Activated gamma-delta T cell treated with Interleukin-2 at 50 U/mL for 16 hours (primary cell): ENCODE measurements at regions not wholly inside any gene's neighbourhood (a gene's known extent, or its start where the extent isn't known, plus 50 kb on each side); places are given as distances from the start of the nearest gene placed in this dataset.

ENCODE experiments used
- DNase-seq: peaks from one replicate; pipeline ENCODE4 v3.0.0-alpha.2; 2020

GRCh38 chr15:95470997-95471689 lies 859.4 kb upstream of the NR2F2 start:
- no peak for DNase-seq

DNA sequence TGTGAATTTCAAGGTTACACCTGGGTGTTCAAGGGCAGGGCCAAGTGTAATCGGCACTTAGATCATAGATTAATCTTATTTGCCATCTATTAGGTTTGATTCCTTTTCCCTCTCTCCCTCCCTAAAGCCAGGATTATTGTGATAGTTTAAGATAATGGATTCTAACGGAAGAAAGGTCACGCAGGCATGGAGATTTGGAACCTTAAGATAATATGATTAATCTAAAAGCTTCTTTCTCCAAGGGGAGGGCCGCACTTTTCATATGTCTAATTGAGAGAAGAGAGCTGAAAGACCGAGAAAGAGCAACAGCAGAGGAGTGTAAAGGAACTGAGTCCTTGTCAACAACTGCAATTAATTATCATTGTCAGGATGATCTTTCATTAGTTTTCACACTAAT lies 858.8 kb upstream of the NR2F2 start:
- DNase-seq: no peak

GRCh38 chr15:95475067-95475466 lies 855.4 kb upstream of the NR2F2 start:
- DNase-seq: no peak

DNA sequence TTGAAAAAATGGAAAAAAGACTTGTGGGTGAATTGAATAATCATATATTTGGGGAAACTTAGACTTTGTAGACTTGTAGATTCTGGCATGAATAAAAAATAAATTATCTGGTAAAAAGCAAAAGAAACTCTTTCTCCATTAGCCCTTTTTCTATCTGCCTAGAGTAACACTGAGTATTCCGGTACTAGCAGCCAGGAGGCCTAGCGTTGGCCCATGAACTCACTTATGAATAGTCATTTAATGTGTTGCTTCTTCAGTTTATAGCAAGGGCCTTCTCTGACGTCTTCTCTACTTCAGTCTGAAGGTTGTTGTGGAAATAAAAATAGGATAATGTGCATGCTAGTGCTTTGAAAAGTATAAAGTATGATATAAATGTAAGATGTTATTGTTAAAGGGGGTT lies 851.2 kb upstream of the NR2F2 start:
- DNase-seq: no peak

DNA sequence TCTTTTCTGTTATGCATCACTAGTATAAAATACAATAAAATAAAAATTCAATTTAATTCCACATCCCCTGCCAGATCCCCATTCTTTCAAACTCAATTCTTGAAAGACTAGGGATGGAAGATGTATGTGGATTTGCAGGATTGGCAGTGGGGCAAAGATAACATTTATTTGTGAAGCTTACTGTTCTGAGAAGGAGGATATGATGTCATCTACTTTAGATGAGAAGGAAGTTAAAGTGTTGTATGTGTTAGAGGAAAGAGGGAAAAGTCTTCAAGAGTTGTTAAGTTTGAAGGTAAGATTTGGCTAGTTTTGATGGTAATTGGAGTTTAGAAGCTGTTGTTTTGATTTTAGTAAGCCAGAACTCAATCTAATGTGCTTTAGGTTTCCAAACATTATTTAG lies 845.1 kb upstream of the NR2F2 start:
- DNase-seq: no peak

DNA sequence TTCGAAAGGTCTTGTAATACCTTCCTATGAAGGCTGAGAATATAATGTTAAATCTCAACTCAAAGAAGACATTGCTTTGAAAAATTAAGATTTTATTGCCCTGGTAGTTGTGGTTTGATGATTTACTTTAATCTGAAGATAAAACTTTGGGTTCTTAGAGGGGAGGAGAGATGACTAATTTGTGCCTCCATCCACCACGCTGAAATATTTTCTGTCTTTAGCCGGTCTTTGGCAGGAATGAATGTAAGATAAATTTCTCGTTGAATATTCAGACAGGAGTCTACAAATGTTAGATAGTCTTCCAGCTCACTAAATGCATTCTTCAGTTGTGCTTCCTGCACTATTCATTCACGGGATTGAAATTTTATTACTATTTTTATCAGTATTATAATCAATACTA lies 844.3 kb upstream of the NR2F2 start:
- DNase-seq: no peak

- no peak for DNase-seq
Observed at GRCh38 chr15:95489103-95489502, 841.4 kb upstream of the NR2F2 start.

DNA sequence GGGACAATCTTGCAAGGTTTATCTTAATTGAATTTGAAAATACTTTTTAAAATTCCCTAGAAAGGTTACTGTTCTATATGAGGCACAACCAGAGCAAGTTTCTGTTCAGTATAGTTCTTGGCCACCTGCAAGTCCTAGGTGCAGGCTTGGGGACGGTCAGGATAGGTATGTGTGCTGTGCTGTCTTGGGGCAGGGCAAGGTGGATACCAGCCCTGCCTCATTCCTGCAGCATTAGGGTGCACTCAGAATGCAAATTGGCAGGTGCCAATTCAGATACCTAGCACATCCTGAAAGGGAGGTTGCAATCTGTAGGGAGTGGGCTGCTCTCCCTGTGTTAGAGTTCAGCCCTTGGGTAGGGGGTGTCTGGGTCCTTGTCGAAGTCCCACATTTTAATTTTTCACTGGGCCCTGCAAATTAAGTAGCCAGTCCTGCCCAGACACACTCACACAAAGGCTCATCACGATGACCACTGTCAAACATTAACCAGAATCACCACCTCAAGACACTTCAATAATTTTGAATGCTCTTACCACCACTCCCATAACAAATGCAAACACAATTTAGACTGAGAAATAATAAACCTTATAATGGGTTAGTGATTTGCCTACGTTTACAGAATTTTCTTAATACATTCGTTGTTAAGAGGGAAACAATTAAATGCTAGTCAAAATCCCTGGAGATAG lies 838.0 kb upstream of the NR2F2 start:
- no peak for DNase-seq

DNA sequence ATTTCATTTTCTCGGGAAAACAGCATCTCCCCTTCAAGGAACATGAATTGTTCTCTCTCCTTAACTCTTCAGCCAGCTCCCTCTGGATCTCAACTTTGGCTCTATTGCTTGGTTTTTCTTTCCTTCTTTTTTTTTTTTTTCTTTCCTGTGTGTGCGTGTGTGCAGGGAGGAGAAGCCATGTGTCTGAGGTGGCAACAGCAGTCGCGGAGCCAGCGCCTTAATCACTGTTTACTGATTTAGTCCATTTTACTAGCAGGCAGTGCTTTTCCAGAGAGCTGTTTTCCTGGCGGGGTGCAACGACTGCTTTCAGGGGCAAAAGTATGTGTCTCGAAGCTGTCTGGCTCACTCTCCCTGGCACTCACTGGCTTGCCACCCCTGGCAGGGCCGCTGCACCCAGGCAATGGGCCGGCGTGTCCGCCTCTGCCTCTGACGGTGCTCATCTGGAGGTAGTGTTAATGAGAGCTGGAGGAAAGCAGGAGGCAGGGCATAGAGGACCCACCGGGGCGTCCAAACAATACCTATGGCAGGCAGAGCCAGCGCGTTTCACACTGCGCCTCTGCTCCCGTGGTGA lies 835.4 kb upstream of the NR2F2 start:
- DNase-seq: no peak

DNA sequence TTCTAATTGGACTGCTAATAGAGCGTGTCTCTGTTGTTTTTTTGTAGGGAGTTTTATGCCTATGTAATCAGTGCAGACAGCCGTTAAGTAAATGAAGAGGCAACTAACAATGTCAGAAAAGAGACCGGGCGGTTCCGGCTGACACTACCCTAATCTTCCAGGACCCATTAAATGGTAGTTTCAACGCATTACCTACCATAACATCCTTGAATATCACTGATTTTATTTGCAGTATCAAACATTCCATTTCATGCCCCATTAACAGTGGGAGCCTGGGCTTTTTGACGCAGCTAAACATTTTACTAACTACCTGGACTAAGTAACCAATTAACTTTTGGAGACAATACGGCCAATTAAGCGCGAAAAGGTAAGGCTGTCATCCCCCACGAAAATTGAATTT lies 832.9 kb upstream of the NR2F2 start:
- DNase-seq: no peak

- DNase-seq: no peak
Observed at GRCh38 chr15:95498961-95499360, 831.5 kb upstream of the NR2F2 start.

DNA sequence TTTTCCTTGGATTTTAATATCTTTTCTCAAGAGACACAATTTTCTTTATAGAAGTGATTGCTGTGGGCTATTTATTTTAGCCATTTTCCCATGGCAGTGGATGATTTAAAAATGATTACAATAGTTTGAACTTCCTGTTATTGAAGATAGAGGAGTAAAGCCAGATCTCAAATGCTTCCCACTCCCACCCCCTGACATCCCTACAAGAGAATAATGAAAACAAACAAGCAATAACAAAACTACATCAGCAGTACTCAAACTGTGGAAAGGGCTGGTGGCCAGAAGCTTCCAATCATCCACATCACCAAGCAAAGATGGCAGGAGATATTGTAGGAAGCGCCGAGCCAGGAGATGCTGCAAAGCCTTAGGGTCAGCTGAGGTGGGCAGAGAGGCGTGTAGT lies 831.1 kb upstream of the NR2F2 start:
- DNase-seq: no peak

GRCh38 chr15:95501865-95502264 lies 828.6 kb upstream of the NR2F2 start:
- no peak for DNase-seq

DNA sequence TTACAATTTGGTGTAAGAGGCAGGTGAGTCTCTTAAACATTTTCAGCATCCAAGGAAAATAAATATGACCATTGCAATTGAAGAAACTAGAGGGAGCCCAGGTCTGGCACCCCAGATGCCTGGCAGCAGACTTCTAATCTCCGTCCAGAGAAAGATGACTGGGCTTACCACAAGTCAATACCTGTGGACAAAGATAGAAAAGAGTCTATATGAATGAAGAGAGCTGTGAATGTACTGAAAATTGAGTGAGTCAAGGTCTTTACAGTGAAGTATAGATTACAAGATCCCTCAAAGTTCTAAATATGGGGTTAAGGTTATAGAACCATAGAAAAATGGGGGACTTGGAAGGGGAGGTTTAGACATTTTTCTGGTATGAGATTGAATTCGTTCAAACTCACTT lies 827.4 kb upstream of the NR2F2 start:
- no peak for DNase-seq

DNA sequence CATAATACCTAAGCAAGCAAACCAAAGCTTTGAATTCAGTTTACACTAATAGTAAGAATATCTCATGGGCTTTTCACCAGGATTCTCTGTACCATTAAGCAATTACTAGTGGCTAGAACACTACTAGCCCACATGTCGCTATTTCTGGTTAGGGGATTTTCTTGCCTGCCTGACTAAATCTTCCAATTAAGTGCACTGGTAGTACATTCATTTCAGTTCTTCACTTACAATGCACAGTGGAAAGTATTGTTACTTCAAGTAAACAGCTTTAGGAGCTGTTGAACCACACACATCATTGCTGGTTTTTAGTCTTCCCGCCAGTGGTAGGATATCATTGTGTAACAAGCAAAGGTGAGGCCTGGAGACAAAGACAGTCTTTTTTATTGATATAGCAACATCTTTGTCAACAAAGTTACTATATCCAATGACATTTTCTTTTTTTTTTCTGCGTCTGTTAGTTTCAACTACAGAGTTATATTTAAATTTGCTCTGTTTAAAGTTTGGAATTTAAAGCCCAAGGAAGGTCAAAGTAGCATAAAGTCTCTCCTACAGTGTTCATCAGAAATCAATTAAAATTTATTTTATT lies 826.8 kb upstream of the NR2F2 start:
- DNase-seq: no peak

DNA sequence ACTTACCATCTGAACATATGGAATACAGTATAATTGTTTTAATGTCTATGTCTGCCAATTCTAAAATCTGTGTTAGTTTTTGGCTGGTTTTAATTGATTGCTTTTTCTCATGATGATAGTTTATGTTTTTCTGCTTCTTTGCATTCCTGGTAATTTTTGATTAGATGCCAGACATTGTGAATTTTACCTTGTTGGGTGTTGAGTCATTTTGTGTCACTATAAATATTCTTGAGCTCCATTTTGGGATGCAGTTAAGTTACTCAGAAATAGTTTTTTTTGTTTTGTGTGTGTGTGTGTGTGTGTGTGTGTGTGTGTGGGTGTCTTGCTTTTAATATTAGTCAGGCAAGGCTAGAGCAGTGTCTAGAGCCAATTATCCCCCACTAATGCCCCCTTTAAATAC lies 818.8 kb upstream of the NR2F2 start:
- DNase-seq: no peak

DNA sequence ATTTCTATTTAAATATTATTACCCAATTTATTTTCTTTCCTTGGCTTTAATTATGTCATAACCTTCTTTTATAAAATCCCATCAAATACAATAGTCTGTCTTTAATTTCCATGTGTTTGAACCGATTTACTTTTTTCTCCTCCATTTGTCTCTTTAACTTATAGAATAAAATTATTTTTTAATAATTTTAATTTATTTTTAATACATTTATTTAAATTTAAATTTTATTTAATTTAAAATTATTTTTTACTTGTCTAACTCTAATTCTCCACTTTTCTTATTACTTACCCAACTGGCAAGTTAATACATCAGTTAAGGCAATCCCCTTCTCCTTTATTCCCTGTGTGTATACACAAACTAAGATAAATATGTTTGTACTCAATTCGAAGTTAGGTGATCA lies 817.6 kb upstream of the NR2F2 start:
- DNase-seq: no peak

DNA sequence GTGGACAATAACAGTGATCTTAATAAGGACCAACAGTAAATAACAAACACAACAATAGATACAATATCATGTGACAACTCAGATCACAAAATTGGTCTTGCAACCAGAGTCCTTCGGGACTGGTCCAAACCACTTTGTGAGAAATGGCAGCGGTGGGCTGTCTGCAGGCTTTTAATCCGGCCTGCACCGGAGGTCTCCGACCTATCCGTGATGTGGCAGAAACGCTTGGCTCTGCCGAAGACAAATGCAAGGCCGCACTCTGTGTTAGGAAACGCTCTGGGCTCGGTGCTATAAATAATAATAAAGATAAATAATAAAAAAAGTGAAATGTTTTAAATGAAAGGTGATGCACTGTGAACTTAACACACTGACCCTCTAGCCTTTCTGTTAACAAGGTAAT lies 810.6 kb upstream of the NR2F2 start:
- no peak for DNase-seq

DNA sequence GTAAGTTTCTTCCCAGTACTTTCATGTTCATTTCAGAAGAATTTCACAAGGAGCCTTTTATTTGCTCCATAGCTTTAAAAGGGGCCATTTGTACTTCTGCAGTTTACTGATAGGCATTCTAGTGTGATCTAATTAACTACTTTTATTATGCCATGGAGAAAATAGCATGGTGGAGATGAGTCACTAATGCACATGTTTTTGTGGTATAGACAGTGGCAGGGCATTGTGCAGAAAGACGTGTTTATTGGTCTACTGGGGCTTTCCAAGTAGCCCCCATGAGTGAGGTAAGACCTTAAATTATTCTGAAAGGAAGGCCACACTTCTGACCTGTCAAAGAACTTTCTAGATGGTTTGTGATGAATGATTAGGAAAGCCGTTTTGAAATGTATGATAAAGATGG lies 810.0 kb upstream of the NR2F2 start:
- no peak for DNase-seq

GRCh38 chr15:95520922-95521321 lies 809.6 kb upstream of the NR2F2 start:
- no peak for DNase-seq

- no peak for DNase-seq
Observed at GRCh38 chr15:95522533-95522932, 808.0 kb upstream of the NR2F2 start.

DNA sequence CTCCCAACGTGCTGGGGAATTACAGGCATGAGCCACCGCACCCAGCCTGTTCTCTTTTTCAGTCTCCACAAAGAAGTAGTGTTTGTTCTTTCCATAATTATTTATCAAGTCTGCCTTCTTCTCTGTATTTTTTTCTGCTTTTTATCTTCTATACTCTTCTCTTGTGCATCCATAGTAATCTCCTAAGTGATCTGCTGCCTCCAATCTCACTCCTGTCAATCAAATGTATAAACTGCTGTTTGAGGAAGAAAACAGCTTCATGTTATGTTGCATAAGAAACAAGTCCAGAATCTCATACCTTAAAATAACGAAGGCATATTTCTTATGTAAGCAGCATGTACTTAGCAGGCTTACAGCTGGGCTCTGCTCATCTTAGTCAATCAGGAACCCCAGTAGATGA lies 801.6 kb upstream of the NR2F2 start:
- no peak for DNase-seq

DNA sequence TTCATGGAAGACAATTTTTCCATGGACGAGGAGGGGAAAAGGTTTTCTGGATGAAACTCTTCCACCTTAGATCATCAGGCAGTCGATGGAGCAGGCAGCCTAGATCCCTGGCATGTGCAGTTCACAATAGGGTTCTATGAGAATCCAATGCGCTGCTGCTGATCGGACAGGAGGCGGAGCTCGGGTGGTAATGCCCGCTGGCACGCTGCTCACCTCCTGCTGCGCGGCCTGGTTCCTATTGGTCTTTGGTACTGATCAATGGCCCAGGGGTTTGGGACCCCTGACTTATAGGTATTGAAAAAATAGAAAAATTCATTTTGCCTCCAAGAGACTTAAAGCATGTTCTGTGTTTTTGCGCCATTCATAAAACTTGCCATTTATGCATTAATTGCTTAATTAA lies 793.9 kb upstream of the NR2F2 start:
- no peak for DNase-seq

DNA sequence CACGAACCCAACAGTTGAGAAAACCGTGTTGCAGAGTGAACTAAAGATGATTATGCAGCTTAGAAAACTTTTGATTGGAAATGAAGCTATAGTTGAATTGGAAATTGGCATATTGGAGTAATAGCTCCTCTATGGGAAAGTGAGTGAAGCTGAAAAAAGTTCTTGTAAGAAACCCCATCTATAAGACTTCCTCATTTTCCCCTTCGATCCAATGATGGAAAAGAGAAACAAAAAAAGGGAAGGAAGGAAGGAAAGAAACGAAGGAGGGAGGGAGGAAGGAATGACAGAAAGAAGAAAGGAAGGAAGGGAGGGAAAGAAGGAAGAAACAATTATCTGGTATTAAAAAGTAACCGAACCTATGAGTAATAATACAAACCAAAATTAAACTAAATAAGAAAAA lies 791.8 kb upstream of the NR2F2 start:
- DNase-seq: no peak
